WERI-Rb-1 (cell line): ENCODE measurements at regions not wholly inside any gene's neighbourhood (a gene's known extent, or its start where the extent isn't known, plus 50 kb on each side); places are given as distances from the start of the nearest gene placed in this dataset.
A peak's percentile ranks its signal among the peaks of the same experiment; 100 is the strongest.

Experiments used
- DNase-seq: peaks from one replicate; pipeline ENCODE4 v3.0.0-alpha.2; 2020
- H3K27ac ChIP-seq: fragments of 250-450 bp; sonication (Bioruptor Pico); 2 replicates; pipeline ENCODE4 v1.5.1; 2020; ENCODE audit warnings: mild to moderate bottlenecking, moderate library complexity
- H3K27me3 ChIP-seq: fragments of 250-450 bp; sonication (Bioruptor Pico); 2 replicates; pipeline ENCODE4 v1.5.1; 2021; ENCODE audit warnings: mild to moderate bottlenecking, low read depth, moderate library complexity; ENCODE audit not compliant: insufficient read depth, severe bottlenecking
- H3K36me3 ChIP-seq: fragments of 250-450 bp; sonication (Bioruptor Pico); 2 replicates; pipeline ENCODE4 v1.5.1; 2020; ENCODE audit warnings: mild to moderate bottlenecking, moderate library complexity
- H3K4me3 ChIP-seq: 2 replicates; pipeline ENCODE4 v1.5.1; 2011; ENCODE audit warnings: low read depth, mild to moderate bottlenecking, control low read depth, low read length
- H3K9me3 ChIP-seq: fragments of 250-450 bp; sonication (Bioruptor Pico); 2 replicates; pipeline ENCODE4 v1.5.1; 2021; ENCODE audit warnings: mild to moderate bottlenecking, moderate library complexity; ENCODE audit not compliant: severe bottlenecking
- TF ChIP-seq, protein P1 (sequence below): IDR thresholded peaks from 2 replicates; pipeline ENCODE4 v1.5.1; 2011; ENCODE audit warnings: low read depth, mild to moderate bottlenecking, control low read depth, inconsistent platforms, low read length

DNA sequence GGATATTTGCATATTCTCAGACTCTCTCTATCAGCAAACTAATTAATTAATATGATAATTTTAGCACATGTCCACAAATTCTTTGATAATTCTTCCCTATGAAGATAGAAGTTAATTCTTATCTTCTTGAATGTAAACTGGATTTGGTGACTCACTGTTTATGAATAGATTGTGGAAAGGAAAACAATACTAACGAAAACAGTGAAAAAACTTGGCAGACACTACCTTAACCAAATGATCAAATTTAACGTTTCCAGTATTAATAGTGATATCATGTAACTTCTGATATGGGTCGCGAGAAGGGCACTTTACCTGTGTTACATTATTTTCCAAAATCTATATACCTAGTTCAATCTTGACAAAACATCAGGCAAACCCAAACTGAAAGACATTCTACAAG, 401.0 kb downstream of the SI start:
- TF ChIP-seq, protein P1, sequence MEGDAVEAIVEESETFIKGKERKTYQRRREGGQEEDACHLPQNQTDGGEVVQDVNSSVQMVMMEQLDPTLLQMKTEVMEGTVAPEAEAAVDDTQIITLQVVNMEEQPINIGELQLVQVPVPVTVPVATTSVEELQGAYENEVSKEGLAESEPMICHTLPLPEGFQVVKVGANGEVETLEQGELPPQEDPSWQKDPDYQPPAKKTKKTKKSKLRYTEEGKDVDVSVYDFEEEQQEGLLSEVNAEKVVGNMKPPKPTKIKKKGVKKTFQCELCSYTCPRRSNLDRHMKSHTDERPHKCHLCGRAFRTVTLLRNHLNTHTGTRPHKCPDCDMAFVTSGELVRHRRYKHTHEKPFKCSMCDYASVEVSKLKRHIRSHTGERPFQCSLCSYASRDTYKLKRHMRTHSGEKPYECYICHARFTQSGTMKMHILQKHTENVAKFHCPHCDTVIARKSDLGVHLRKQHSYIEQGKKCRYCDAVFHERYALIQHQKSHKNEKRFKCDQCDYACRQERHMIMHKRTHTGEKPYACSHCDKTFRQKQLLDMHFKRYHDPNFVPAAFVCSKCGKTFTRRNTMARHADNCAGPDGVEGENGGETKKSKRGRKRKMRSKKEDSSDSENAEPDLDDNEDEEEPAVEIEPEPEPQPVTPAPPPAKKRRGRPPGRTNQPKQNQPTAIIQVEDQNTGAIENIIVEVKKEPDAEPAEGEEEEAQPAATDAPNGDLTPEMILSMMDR, result no peak
- no peaks in the 10 kb centered on the region for H3K9me3 ChIP-seq
- no peaks in the 10 kb centered on the region for H3K36me3 ChIP-seq
- no peak overlapping the region for H3K27ac ChIP-seq
- DNase-seq, result no peak
- no peak overlapping the region for H3K4me3 ChIP-seq
- H3K27me3 ChIP-seq, result no peaks in the 10 kb centered on the region

DNA sequence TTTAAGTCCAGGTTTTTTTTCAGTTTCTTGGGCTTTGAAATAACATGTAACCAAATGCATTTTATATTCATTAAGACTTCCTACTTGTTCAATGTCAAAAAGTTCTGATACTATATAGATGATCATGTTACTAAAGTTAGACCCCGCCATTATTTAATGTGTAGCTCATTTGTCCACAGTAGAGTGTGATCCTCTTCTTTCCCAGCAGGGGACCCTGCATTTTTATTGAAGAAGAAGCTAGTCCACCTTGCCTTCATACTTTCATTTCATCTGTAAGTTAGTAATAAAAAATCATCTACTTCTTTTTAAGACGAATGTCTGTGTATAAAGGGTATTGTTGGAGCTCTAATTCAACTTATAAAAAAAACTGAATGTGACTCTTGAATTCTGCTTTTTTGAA, 404.6 kb downstream of the SI start:
- Histone ChIP-seq H3K9me3 (no peaks in the 10 kb centered on the region), H3K27ac (no peak overlapping the region), H3K36me3 (no peaks in the 10 kb centered on the region), H3K4me3 (no peak overlapping the region), H3K27me3 (no peaks in the 10 kb centered on the region)
- TF ChIP-seq, protein P1, result no peak
- DNase-seq, result no peak

DNA sequence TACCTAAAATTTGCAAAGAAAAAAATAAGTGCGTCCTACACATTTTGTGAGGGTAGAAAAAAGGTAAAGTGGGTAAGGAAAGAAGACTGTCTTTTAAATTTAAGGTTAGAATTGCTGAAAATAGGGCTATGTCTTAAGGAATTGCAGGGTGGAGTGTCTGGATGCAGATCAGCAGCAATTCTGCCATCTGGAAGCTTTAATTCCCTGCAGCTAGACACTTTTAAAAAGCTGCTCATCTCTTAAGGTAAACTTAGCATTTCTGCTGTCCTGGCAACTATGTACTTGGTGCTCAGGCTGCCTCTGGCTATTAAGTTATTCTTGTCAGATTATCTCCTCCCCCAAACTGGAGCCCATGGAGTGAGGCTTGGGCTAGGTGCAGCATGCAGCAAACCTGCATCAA, 420.2 kb downstream of the SI start:
- peak; percentile 67 for DNase-seq
- TF ChIP-seq, protein P1, result no peak
- no peak overlapping the region for H3K4me3 ChIP-seq
- no peaks in the 10 kb centered on the region for H3K36me3 ChIP-seq
- no peaks in the 10 kb centered on the region for H3K9me3 ChIP-seq
- peak overlapping the region; percentile 21 for H3K27ac ChIP-seq
- no peaks in the 10 kb centered on the region for H3K27me3 ChIP-seq

DNA sequence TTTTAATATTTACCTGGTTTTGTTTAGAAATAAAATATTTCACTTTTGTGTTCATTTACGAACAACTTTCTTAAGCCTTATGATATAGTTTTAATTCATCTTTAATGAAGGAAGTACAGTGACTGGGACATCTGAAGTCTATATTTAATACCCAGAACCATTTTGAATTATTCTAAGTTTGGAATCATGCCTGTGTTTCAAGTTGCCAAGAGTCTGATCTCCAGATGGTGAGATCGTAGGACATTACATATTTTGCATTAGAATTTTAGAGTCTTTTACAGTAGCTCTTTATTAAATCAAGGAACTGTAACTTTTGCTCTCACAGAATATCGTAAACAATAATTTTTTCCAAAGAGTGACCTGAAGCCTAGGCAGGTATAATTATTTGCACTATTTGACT, 420.7 kb downstream of the SI start:
- Histone ChIP-seq H3K27me3 (no peaks in the 10 kb centered on the region), H3K9me3 (no peaks in the 10 kb centered on the region), H3K27ac (peak overlapping the region; percentile 21), H3K36me3 (no peaks in the 10 kb centered on the region), H3K4me3 (no peak overlapping the region)
- TF ChIP-seq, protein P1, result no peak
- DNase-seq, result no peak

DNA sequence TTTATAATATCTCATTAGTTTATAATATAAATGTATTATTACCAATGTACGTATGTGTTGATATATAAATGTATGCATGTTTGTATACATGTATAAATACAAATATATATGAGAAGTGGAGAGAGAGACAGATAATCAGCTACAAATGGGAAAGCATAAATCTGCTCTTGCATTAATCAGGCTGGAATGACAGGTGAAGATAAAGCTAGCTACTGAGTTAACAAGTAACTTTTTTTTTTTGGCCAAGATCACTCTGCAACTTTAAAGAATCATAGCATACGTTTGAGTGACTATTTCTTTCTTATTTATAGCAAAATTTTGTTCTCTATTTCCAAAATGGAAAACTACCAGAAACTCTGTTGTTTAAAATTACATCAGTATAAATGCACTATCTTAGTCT, 422.8 kb downstream of the SI start:
- Histone ChIP-seq H3K27ac (no peak overlapping the region), H3K9me3 (no peaks in the 10 kb centered on the region), H3K36me3 (no peaks in the 10 kb centered on the region), H3K4me3 (no peak overlapping the region), H3K27me3 (no peaks in the 10 kb centered on the region)
- DNase-seq, result no peak
- TF ChIP-seq, protein P1, result no peak

DNA sequence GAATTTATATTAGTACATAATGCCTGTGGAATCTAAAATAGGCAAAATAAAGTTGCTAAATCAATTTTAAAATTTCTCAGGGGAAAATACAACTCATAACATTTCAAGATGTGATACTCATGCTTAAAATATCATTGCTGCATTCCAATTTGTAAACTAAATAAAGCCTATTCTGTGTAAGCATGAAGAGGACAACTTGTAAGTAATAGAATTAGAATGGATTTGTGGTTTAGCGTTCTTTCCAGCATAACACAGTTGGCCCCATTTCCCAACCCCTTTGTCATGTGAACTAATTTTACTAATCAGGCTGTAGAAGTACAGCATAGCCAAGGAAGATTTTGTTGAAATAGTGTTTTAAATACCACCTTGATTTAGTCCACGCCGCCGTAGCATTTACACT, 437.2 kb downstream of the SI start:
- no peak for DNase-seq
- no peaks in the 10 kb centered on the region for H3K9me3 ChIP-seq

More for the DNA sequence above, 437.2 kb downstream of the SI start:
- Histone ChIP-seq H3K4me3 (no peak overlapping the region), H3K27me3 (no peaks in the 10 kb centered on the region), H3K36me3 (no peaks in the 10 kb centered on the region), H3K27ac (no peak overlapping the region)
- TF ChIP-seq, protein P1, result no peak
